HEK293 (cell line): ENCODE measurements at regions not wholly inside any gene's neighbourhood (a gene's known extent, or its start where the extent isn't known, plus 50 kb on each side); places are given as distances from the start of the nearest gene placed in this dataset.

Experiments
- HOXA7 ChIP-seq: sonication (generic); formaldehyde crosslinking; IDR thresholded peaks from 2 replicates; pipeline ENCODE4 v1.8.1; 2022; ENCODE audit warnings: missing genetic modification reagents, borderline replicate concordance
- TF ChIP-seq, protein P1 (sequence below): fragments of 450-650 bp; formaldehyde crosslinking; IDR thresholded peaks from 2 replicates; pipeline ENCODE4 v1.5.1; 2016; ENCODE audit warnings: missing biosample characterization, missing genetic modification characterization
- TF ChIP-seq, protein P2 (sequence below): fragments of 450-650 bp; formaldehyde crosslinking; IDR thresholded peaks from 2 replicates; pipeline ENCODE4 v1.5.1; 2016; ENCODE audit warnings: missing biosample characterization, missing genetic modification characterization

DNA sequence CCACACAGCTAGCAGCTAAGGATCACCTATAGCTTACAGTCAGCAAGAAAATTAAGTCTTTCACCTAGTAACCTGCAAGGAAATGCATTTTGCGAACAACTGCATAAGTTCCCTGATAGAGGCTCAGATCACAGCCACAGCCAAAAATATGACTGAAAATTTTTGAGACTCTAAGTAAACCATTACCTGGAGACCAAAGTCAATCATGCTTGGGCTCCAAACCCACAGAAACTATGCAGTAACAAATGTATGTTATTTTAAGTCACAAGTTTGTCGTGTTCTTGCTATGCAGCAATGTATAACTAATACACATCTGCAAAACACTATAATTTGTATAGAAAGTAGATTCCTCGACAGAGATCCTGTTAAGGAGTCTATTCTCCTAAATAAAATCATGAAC lies 1025.7 kb upstream of the RAG2 start:
- no peak for TF ChIP-seq HOXA7 (CRISPR knock-in tag)
- TF ChIP-seq, protein P1, sequence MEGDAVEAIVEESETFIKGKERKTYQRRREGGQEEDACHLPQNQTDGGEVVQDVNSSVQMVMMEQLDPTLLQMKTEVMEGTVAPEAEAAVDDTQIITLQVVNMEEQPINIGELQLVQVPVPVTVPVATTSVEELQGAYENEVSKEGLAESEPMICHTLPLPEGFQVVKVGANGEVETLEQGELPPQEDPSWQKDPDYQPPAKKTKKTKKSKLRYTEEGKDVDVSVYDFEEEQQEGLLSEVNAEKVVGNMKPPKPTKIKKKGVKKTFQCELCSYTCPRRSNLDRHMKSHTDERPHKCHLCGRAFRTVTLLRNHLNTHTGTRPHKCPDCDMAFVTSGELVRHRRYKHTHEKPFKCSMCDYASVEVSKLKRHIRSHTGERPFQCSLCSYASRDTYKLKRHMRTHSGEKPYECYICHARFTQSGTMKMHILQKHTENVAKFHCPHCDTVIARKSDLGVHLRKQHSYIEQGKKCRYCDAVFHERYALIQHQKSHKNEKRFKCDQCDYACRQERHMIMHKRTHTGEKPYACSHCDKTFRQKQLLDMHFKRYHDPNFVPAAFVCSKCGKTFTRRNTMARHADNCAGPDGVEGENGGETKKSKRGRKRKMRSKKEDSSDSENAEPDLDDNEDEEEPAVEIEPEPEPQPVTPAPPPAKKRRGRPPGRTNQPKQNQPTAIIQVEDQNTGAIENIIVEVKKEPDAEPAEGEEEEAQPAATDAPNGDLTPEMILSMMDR (tag by site-specific recombination): no peak
- TF ChIP-seq, protein P2, sequence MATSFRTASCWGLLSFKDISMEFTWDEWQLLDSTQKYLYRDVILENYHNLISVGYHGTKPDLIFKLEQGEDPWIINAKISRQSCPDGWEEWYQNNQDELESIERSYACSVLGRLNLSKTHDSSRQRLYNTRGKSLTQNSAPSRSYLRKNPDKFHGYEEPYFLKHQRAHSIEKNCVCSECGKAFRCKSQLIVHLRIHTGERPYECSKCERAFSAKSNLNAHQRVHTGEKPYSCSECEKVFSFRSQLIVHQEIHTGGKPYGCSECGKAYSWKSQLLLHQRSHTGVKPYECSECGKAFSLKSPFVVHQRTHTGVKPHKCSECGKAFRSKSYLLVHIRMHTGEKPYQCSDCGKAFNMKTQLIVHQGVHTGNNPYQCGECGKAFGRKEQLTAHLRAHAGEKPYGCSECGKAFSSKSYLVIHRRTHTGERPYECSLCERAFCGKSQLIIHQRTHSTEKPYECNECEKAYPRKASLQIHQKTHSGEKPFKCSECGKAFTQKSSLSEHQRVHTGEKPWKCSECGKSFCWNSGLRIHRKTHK: no peak
